H1 (cell line): ENCODE measurements at regions not wholly inside any gene's neighbourhood (a gene's known extent, or its start where the extent isn't known, plus 50 kb on each side); places are given as distances from the start of the nearest gene placed in this dataset.

Experiments used
- CTCF ChIA-PET: fragments of 300-600 bp; sonication (Branson Sonifier 250); formaldehyde crosslinking; loops from one replicate; lab custom pipeline; 2021; ENCODE audit not compliant: partially characterized antibody; lab: Charles Lee
- POLR2A ChIA-PET: fragments of 300-600 bp; sonication (Branson Sonifier 250); formaldehyde crosslinking; loops from one replicate; lab custom pipeline; 2021; ENCODE audit warnings: inconsistent platforms; ENCODE audit not compliant: partially characterized antibody; lab: Charles Lee
- DNase-seq, 2 experiments: peaks; one replicate each; pipeline versions ENCODE4 v3.0.0 to v3.0.0-alpha.2; 2010 to 2022; ENCODE audit warnings: low spot score in 2 of 2, low read depth in 1 of 2, mixed read lengths in 1 of 2
- FAIRE-seq: peaks from 2 replicates; lab custom pipeline; 2011; peaks lifted over from hg19 to GRCh38; lab: Jason Lieb, UNC
- H2AFZ ChIP-seq: 2 replicates; pipeline ENCODE4 v1.8.1; 2012; ENCODE audit warnings: low read length, inconsistent platforms
- H2AK5ac ChIP-seq: 2 replicates; pipeline ENCODE4 v1.6.1; 2013; ENCODE audit warnings: low read depth, low read length
- H2BK120ac ChIP-seq: replicated peaks from 2 replicates; pipeline ENCODE3; 2013; ENCODE audit warnings: low read depth, low read length, inconsistent platforms
- H2BK12ac ChIP-seq: 2 replicates; pipeline ENCODE4 v1.6.1; 2013; ENCODE audit warnings: low read depth, low read length
- H2BK15ac ChIP-seq: 2 replicates; pipeline ENCODE4 v1.6.1; 2013; ENCODE audit warnings: low read length
- H2BK20ac ChIP-seq: 2 replicates; pipeline ENCODE4 v1.6.1; 2013; ENCODE audit warnings: low read length
- H2BK5ac ChIP-seq: 2 replicates; pipeline ENCODE4 v1.6.1; 2013; ENCODE audit warnings: low read depth, low read length
- H3K14ac ChIP-seq: 2 replicates; pipeline ENCODE4 v1.6.1; 2013; ENCODE audit warnings: inconsistent platforms; ENCODE audit not compliant: insufficient read length
- H3K18ac ChIP-seq: 2 replicates; pipeline ENCODE4 v1.6.1; 2013; ENCODE audit warnings: low read length; ENCODE audit errors: extremely low read depth
- H3K23ac ChIP-seq: 2 replicates; pipeline ENCODE4 v1.6.1; 2013; ENCODE audit warnings: inconsistent platforms; ENCODE audit not compliant: insufficient read length
- H3K23me2 ChIP-seq: 2 replicates; pipeline ENCODE4 v1.6.1; 2013; ENCODE audit warnings: low read depth, low read length
- H3K27ac ChIP-seq: 2 replicates; pipeline ENCODE4 v1.6.1; 2011; ENCODE audit warnings: low read depth, low read length, inconsistent platforms
- H3K27me3 ChIP-seq, 4 experiments: replicated peaks in 1 of 4; 1 replicate in 1 of 4; 2 replicates in 3 of 4; pipeline versions ENCODE4 v1.6.1 to v1.8.1; 2011 to 2013; ENCODE audit warnings: low read length in 3 of 4, mild to moderate bottlenecking in 3 of 4, inconsistent platforms in 2 of 4, mixed read lengths in 2 of 4, moderate library complexity in 1 of 4; ENCODE audit not compliant: control insufficient read depth in 3 of 4, insufficient read depth in 3 of 4; ENCODE audit errors: extremely low read depth in 1 of 4
- H3K36me3 ChIP-seq, 4 experiments: 2 replicates each; pipeline versions ENCODE4 v1.6.1 to v1.8.1; 2011 to 2013; ENCODE audit warnings: mild to moderate bottlenecking in 4 of 4, low read length in 3 of 4, moderate library complexity in 2 of 4, control low read depth in 1 of 4, inconsistent platforms in 1 of 4; ENCODE audit not compliant: insufficient read depth in 4 of 4, control insufficient read depth in 2 of 4
- H3K4ac ChIP-seq: replicated peaks from 2 replicates; pipeline ENCODE3; 2013; ENCODE audit warnings: low read length, low read depth, mixed read lengths, inconsistent platforms; ENCODE audit not compliant: insufficient read length
- H3K4me1 ChIP-seq, 4 experiments: replicated peaks in 1 of 4; 1 replicate in 1 of 4; 2 replicates in 3 of 4; pipeline versions ENCODE4 v1.6.1 to v1.8.1; 2011 to 2013; ENCODE audit warnings: low read length in 3 of 4, inconsistent platforms in 2 of 4, mixed read lengths in 1 of 4; ENCODE audit not compliant: insufficient read depth in 4 of 4, control insufficient read depth in 3 of 4
- H3K4me2 ChIP-seq, 2 experiments: 2 replicates each; pipeline versions ENCODE4 v1.6.1 to v1.8.1; 2011 to 2013; ENCODE audit warnings: low read depth in 2 of 2, low read length in 2 of 2, control low read depth in 1 of 2, inconsistent platforms in 1 of 2, mild to moderate bottlenecking in 1 of 2; ENCODE audit not compliant: insufficient read depth in 1 of 2
- H3K4me3 ChIP-seq, 4 experiments: fragments of 200-600, 300-600 bp in 1 of 4; sonication (generic), shearing (Covaris generic), sonication (Bioruptor Twin) in 1 of 4; 2 replicates each; pipeline versions ENCODE4 v1.5.1 to v1.8.1; 2011 to 2016; ENCODE audit warnings: low read length in 4 of 4, low read depth in 3 of 4, control low read depth in 2 of 4, inconsistent platforms in 2 of 4, mild to moderate bottlenecking in 2 of 4, mixed read lengths in 1 of 4, moderate library complexity in 1 of 4; ENCODE audit not compliant: insufficient read depth in 2 of 4; ENCODE audit errors: extremely low read depth in 1 of 4
- H3K56ac ChIP-seq: replicated peaks from 2 replicates; pipeline ENCODE3; 2013; ENCODE audit warnings: low read depth, mild to moderate bottlenecking, mixed read lengths, low read length, inconsistent platforms; ENCODE audit not compliant: insufficient read length
- H3K79me1 ChIP-seq: 2 replicates; pipeline ENCODE4 v1.6.1; 2013; ENCODE audit warnings: low read depth, low read length, control low read depth
- H3K79me2 ChIP-seq, 2 experiments: 2 replicates each; pipeline versions ENCODE4 v1.6.1 to v1.8.1; 2012 to 2013; ENCODE audit warnings: low read length in 2 of 2, mild to moderate bottlenecking in 2 of 2, inconsistent platforms in 1 of 2; ENCODE audit not compliant: insufficient read depth in 2 of 2, control insufficient read depth in 1 of 2
- H3K9ac ChIP-seq, 4 experiments: replicated peaks in 1 of 4; 1 replicate in 1 of 4; 2 replicates in 3 of 4; pipeline versions ENCODE4 v1.6.1 to v1.8.1; 2011 to 2013; ENCODE audit warnings: low read depth in 3 of 4, low read length in 3 of 4, control low read depth in 2 of 4, mild to moderate bottlenecking in 2 of 4, moderate library complexity in 2 of 4, inconsistent platforms in 1 of 4; ENCODE audit errors: extremely low read depth in 1 of 4
- H3K9me3 ChIP-seq, 2 experiments: 2 replicates each; pipeline versions ENCODE4 v1.6.1 to v1.8.1; 2012 to 2013; ENCODE audit warnings: mild to moderate bottlenecking in 2 of 2, moderate library complexity in 2 of 2, control low read depth in 1 of 2, inconsistent platforms in 1 of 2, low read depth in 1 of 2, low read length in 1 of 2, mixed read lengths in 1 of 2; ENCODE audit not compliant: insufficient read depth in 2 of 2
- H4K20me1 ChIP-seq, 2 experiments: replicated peaks in 1 of 2; 2 replicates each; pipeline versions ENCODE3 to v1.8.1; 2011 to 2013; ENCODE audit warnings: inconsistent platforms in 2 of 2, low read length in 2 of 2, mild to moderate bottlenecking in 1 of 2; ENCODE audit not compliant: insufficient read depth in 2 of 2, control insufficient read depth in 1 of 2
- H4K5ac ChIP-seq: 2 replicates; pipeline ENCODE4 v1.6.1; 2013; ENCODE audit warnings: low read length, low read depth, mixed read lengths, inconsistent platforms; ENCODE audit not compliant: insufficient read length
- H4K8ac ChIP-seq: 2 replicates; pipeline ENCODE4 v1.8.0; 2013; ENCODE audit warnings: mild to moderate bottlenecking, moderate library complexity, low read length, inconsistent platforms; ENCODE audit not compliant: insufficient read depth; ENCODE audit errors: extremely low read depth
- H4K91ac ChIP-seq: replicated peaks from 2 replicates; pipeline ENCODE3; 2013; ENCODE audit warnings: low read length, mixed read lengths, inconsistent platforms; ENCODE audit not compliant: insufficient read length
- EGR1 ChIP-seq: IDR thresholded peaks from 2 replicates; pipeline ENCODE4 v1.6.1; 2011; ENCODE audit warnings: low read depth, low read length, borderline replicate concordance
- WGBS, 2 experiments: shearing (Covaris generic) in 1 of 2; methylation state at CpG; one replicate each; pipeline versions ENCODE4 v1.1.6 to v1.1.7; 2013 to 2015; ENCODE audit warnings: low lambda C conversion rate in 2 of 2, mixed read lengths in 2 of 2, inconsistent platforms in 1 of 2, low coverage in 1 of 2, missing lambda C conversion rate in 1 of 2; ENCODE audit not compliant: insufficient replicate concordance in 2 of 2, insufficient coverage in 1 of 2, insufficient read length in 1 of 2; ENCODE audit errors: extremely low coverage in 1 of 2, missing lambda C conversion rate in 1 of 2; 5-methylcytosine and 5-hydroxymethylcytosine counted together
- TF ChIP-seq, protein P1 (sequence below): IDR thresholded peaks from 2 replicates; pipeline ENCODE4 v1.6.1; 2011; ENCODE audit warnings: low read depth, mild to moderate bottlenecking, low read length; ENCODE audit not compliant: insufficient read depth
- TF ChIP-seq, protein P2 (sequence below): IDR thresholded peaks from 2 replicates; pipeline ENCODE4 v1.6.1; 2012; ENCODE audit warnings: inconsistent platforms

GRCh38 chr10:121081306-121081705 is 230.1 kb downstream of the WDR11 start:
- H2BK12ac ChIP-seq: no peak overlapping the region
- no peak overlapping the region for H2BK120ac ChIP-seq
- H3K4me3 ChIP-seq: no peak overlapping the region
- H3K56ac ChIP-seq: no peak overlapping the region
- ChIA-PET POLR2A (interaction anchor here (1.2 kb wide), 1 partner anchor 9 kb away, joined by 3 read pairs; no protein-coding TSS in a partner anchor), CTCF (interaction anchor here (1.8 to 4.3 kb wide), 3 partner anchors 10 to 80 kb away, joined by 3 to 27 read pairs (median 7); no protein-coding TSS in a partner anchor)
- H3K27me3 ChIP-seq: no peaks in the 10 kb centered on the region; a peak in 1 of 7 replicates
- no peaks in the 10 kb centered on the region for H3K36me3 ChIP-seq
- H3K9me3 ChIP-seq: no peaks in the 10 kb centered on the region
- no peak overlapping the region for H2AK5ac ChIP-seq
- no peak overlapping the region for H3K14ac ChIP-seq
- TF ChIP-seq, protein P1, sequence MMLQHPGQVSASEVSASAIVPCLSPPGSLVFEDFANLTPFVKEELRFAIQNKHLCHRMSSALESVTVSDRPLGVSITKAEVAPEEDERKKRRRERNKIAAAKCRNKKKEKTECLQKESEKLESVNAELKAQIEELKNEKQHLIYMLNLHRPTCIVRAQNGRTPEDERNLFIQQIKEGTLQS: no peak
- TF ChIP-seq EGR1: no peak
- TF ChIP-seq, protein P2, sequence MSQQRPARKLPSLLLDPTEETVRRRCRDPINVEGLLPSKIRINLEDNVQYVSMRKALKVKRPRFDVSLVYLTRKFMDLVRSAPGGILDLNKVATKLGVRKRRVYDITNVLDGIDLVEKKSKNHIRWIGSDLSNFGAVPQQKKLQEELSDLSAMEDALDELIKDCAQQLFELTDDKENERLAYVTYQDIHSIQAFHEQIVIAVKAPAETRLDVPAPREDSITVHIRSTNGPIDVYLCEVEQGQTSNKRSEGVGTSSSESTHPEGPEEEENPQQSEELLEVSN: no peak
- H2BK5ac ChIP-seq: no peak overlapping the region
- H3K79me1 ChIP-seq: no peaks in the 10 kb centered on the region
- no peak overlapping the region for H4K5ac ChIP-seq
- no peak overlapping the region for H4K8ac ChIP-seq
- no peak overlapping the region; the same call in 1 of the 2 replicates for H2BK20ac ChIP-seq
- no peaks in the 10 kb centered on the region for H4K20me1 ChIP-seq
- no peak overlapping the region for H3K4me2 ChIP-seq
- 77% methylated on average over 3 of the region's 3 CpGs; no CpG with 5 or more reads in 1 of the 2 experiments for WGBS, 2 experiments
- no peak for DNase-seq
- no peak for FAIRE-seq
- no peaks in the 10 kb centered on the region for H3K23me2 ChIP-seq
- no peak overlapping the region for H3K23ac ChIP-seq
- H3K4ac ChIP-seq: no peak overlapping the region
- peaks cover 0 to 7% (median 0%) of the 10 kb centered on the region in 4 experiments; a peak in 1 of 7 replicates for H3K4me1 ChIP-seq
- H4K91ac ChIP-seq: no peak overlapping the region
- no peak overlapping the region for H2AFZ ChIP-seq
- no peak overlapping the region; the same call in 1 of the 2 replicates for H2BK15ac ChIP-seq
- no peaks in the 10 kb centered on the region for H3K79me2 ChIP-seq
- H3K27ac ChIP-seq: no peak overlapping the region
- no peak overlapping the region for H3K18ac ChIP-seq
- no peak overlapping the region for H3K9ac ChIP-seq
